ENCODE measurements at regions not wholly inside any gene's neighbourhood (a gene's known extent, or its start where the extent isn't known, plus 50 kb on each side); places are given as distances from the start of the nearest gene placed in this dataset.

DNA sequence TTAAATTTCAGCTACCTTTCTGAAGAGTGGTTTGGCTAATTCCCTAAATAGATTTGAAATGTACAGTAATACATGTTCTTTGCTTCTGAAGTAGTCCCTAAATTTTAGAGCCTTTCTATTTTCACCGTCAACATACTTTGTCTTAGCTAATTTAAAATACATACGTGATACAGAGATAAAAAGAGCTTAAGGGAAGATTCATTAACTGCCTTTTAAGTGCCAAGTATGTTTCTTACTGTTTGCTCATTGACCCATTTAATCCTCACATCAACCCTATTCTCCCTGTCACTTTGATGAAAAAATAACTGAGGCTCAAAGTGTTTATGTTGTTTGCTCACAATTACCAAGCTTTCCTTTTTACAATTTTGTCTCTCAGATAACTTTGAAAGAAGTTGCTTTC is 118.6 kb upstream of the CDH7 start:
- Mint-ChIP-seq H3K27me3 (ENCODE audit: insufficient read depth) (no peaks in the 10 kb centered on the region), H3K36me3 (ENCODE audit: low read depth) (no peaks in the 10 kb centered on the region), H3K4me1 (no peaks in the 10 kb centered on the region), H3K9me3 (no peaks in the 10 kb centered on the region), H3K27ac (no peak overlapping the region), H3K4me3 (no peak overlapping the region)
- Histone ChIP-seq H3K27ac (ENCODE audit: low read depth, low read length) (no peak overlapping the region), H3K9ac (ENCODE audit: extremely low read depth, low read length, poor library complexity, severe bottlenecking) (no peak overlapping the region), H3K36me3 (ENCODE audit: control insufficient read depth, insufficient read depth, low read length) (no peaks in the 10 kb centered on the region), H3K4me3 (ENCODE audit: low read length) (no peak overlapping the region), H3K4me1 (ENCODE audit: control insufficient read depth, insufficient read depth, low read length) (no peaks in the 10 kb centered on the region), H3K9me3 (ENCODE audit: control insufficient read depth, low read length) (no peaks in the 10 kb centered on the region), H3K27me3 (ENCODE audit: control insufficient read depth, insufficient read depth, low read length, poor library complexity, severe bottlenecking) (no peaks in the 10 kb centered on the region)
- no peak for DNase-seq
- TF ChIP-seq, protein P1, sequence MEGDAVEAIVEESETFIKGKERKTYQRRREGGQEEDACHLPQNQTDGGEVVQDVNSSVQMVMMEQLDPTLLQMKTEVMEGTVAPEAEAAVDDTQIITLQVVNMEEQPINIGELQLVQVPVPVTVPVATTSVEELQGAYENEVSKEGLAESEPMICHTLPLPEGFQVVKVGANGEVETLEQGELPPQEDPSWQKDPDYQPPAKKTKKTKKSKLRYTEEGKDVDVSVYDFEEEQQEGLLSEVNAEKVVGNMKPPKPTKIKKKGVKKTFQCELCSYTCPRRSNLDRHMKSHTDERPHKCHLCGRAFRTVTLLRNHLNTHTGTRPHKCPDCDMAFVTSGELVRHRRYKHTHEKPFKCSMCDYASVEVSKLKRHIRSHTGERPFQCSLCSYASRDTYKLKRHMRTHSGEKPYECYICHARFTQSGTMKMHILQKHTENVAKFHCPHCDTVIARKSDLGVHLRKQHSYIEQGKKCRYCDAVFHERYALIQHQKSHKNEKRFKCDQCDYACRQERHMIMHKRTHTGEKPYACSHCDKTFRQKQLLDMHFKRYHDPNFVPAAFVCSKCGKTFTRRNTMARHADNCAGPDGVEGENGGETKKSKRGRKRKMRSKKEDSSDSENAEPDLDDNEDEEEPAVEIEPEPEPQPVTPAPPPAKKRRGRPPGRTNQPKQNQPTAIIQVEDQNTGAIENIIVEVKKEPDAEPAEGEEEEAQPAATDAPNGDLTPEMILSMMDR (conservative IDR thresholded peaks at IDR 0.05): no peak
- WGBS, 2 experiments (ENCODE audit: insufficient coverage in 1 of 2, insufficient read length in 1 of 2): no CpG with 5 or more reads among the region's 2 CpGs

DNA sequence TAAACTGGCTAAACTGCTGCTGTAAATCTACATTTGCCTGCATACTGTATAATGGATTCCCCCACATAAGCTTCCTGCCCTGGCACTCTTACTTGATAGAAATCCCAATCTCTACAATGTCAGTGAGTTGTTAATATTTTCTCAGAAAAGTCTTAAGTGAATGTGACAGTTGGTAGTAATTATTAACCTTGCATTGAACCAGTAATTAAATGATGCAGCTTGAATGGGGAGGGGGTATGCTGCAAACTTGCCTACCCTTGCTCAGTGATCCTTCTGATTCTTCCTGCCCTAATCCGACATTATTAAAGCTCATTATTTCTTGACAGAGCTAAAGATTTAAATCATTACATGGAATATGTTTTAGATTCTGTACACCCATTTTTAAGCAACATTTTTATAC is 119.0 kb upstream of the CDH7 start:
- Mint-ChIP-seq H3K27me3 (ENCODE audit: insufficient read depth) (no peaks in the 10 kb centered on the region), H3K27ac (no peak overlapping the region), H3K9me3 (no peaks in the 10 kb centered on the region), H3K4me1 (no peaks in the 10 kb centered on the region), H3K4me3 (no peak overlapping the region), H3K36me3 (ENCODE audit: low read depth) (no peaks in the 10 kb centered on the region)
- DNase-seq: no peak
- Histone ChIP-seq H3K4me3 (ENCODE audit: low read length) (no peak overlapping the region), H3K9ac (ENCODE audit: extremely low read depth, low read length, poor library complexity, severe bottlenecking) (no peak overlapping the region), H3K36me3 (ENCODE audit: control insufficient read depth, insufficient read depth, low read length) (no peaks in the 10 kb centered on the region), H3K27me3 (ENCODE audit: control insufficient read depth, insufficient read depth, low read length, poor library complexity, severe bottlenecking) (no peaks in the 10 kb centered on the region), H3K9me3 (ENCODE audit: control insufficient read depth, low read length) (no peaks in the 10 kb centered on the region), H3K27ac (ENCODE audit: low read depth, low read length) (no peak overlapping the region), H3K4me1 (ENCODE audit: control insufficient read depth, insufficient read depth, low read length) (no peaks in the 10 kb centered on the region)
- WGBS, 2 experiments (ENCODE audit: insufficient coverage in 1 of 2, insufficient read length in 1 of 2): 91 to 100% methylated on average over 1 of the region's 1 CpG
- TF ChIP-seq, protein P1 (conservative IDR thresholded peaks at IDR 0.05): no peak

GRCh38 chr18:65628390-65628789 is 122.4 kb upstream of the CDH7 start:
- Histone ChIP-seq H3K4me3 (ENCODE audit: low read length) (no peak overlapping the region), H3K9me3 (ENCODE audit: control insufficient read depth, low read length) (no peaks in the 10 kb centered on the region), H3K9ac (ENCODE audit: extremely low read depth, low read length, poor library complexity, severe bottlenecking) (no peak overlapping the region), H3K36me3 (ENCODE audit: control insufficient read depth, insufficient read depth, low read length) (no peaks in the 10 kb centered on the region), H3K27me3 (ENCODE audit: control insufficient read depth, insufficient read depth, low read length, poor library complexity, severe bottlenecking) (no peaks in the 10 kb centered on the region), H3K4me1 (ENCODE audit: control insufficient read depth, insufficient read depth, low read length) (no peaks in the 10 kb centered on the region), H3K27ac (ENCODE audit: low read depth, low read length) (no peak overlapping the region)
- H3K36me3 Mint-ChIP-seq (ENCODE audit: low read depth): no peaks in the 10 kb centered on the region
- H3K27ac Mint-ChIP-seq: no peak overlapping the region
- no peak for DNase-seq
- no peak overlapping the region for H3K4me3 Mint-ChIP-seq
- H3K27me3 Mint-ChIP-seq (ENCODE audit: insufficient read depth): no peaks in the 10 kb centered on the region
- WGBS, 2 experiments (ENCODE audit: insufficient coverage in 1 of 2, insufficient read length in 1 of 2): no CpG with 5 or more reads among the region's 1 CpG
- H3K9me3 Mint-ChIP-seq: no peaks in the 10 kb centered on the region
- no peaks in the 10 kb centered on the region for H3K4me1 Mint-ChIP-seq
- TF ChIP-seq, protein P1 (conservative IDR thresholded peaks at IDR 0.05): no peak

Measured in endodermal cell (in vitro differentiated cells).